Transverse colon (tissue), 4 donors: ENCODE measurements at regions not wholly inside any gene's neighbourhood (a gene's known extent, or its start where the extent isn't known, plus 50 kb on each side); places are given as distances from the start of the nearest gene placed in this dataset.

Experiments used
- DNase-seq: peaks from one replicate; pipeline ENCODE4 v3.0.0-alpha.2; 2019
- H3K27ac ChIP-seq, 4 donors: fragments of 200-600 bp; sonication (generic); 2 replicates each; pipeline ENCODE4 v1.5.1; 2016 to 2018; ENCODE audit warnings: inconsistent platforms in 4 of 4
- H3K27me3 ChIP-seq: fragments of 200-600 bp; sonication (generic); 2 replicates; pipeline ENCODE4 v1.5.1; 2017; ENCODE audit warnings: inconsistent platforms
- H3K36me3 ChIP-seq, 4 donors: fragments of 200-600 bp; sonication (generic); 2 replicates each; pipeline ENCODE4 v1.5.1; 2017 to 2019; ENCODE audit warnings: inconsistent platforms in 4 of 4
- H3K4me1 ChIP-seq, 4 donors: fragments of 200-600 bp; sonication (generic); 2 replicates each; pipeline ENCODE4 v1.5.1; 2017 to 2020; ENCODE audit warnings: inconsistent platforms in 4 of 4
- H3K4me3 ChIP-seq, 4 donors: fragments of 200-600 bp; sonication (generic); 1 replicate in 1 of 4; 2 replicates in 3 of 4; pipeline versions ENCODE4 v1.5.1 to v1.6.1; 2017 to 2019; ENCODE audit warnings: inconsistent platforms in 4 of 4
- H3K9me3 ChIP-seq, 2 donors: fragments of 200-600 bp; sonication (generic); 2 replicates each; pipeline ENCODE4 v1.5.1; 2017 to 2019; ENCODE audit warnings: inconsistent platforms in 2 of 2
- EP300 ChIP-seq: sonication (generic); formaldehyde crosslinking; IDR thresholded peaks from one replicate; pipeline ENCODE4 v1.6.1; 2017; ENCODE audit warnings: antibody characterized with exemption, low read depth
- POLR2A ChIP-seq: fragments of 450-650 bp; IDR thresholded peaks from one replicate; pipeline ENCODE4 v1.6.1; 2016; ENCODE audit warnings: antibody characterized with exemption, mild to moderate bottlenecking, moderate library complexity
- POLR2AphosphoS5 ChIP-seq, 3 donors: sonication (generic); formaldehyde crosslinking; IDR thresholded peaks; one replicate each; pipeline ENCODE4 v1.6.1; 2016; ENCODE audit warnings: antibody characterized with exemption in 3 of 3
- WGBS, 2 donors: methylation state at CpG; one replicate each; pipeline ENCODE4 v1.1.5; 2018; ENCODE audit warnings: low coverage in 1 of 2; 5-methylcytosine and 5-hydroxymethylcytosine counted together
- in situ Hi-C, 4 donors: fragments of 200-750 bp; cut with MboI; loops; one replicate each; pipeline versions ENCODE4 v1.15.0 to v1.15.1; 2017; ENCODE audit warnings: low sequenced_read_pairs in 3 of 4, low pct_ligation_motif_present in 1 of 4, low pct_unique_long_range_greater_than_20kb in 1 of 4
- intact Hi-C: fragments of 100-400 bp; cut with DNase I; formaldehyde crosslinking; loops from one replicate; pipeline ENCODE4 v1.15.1; 2023; ENCODE audit warnings: low total_unique reads
- TF ChIP-seq, protein P1 (sequence below), 5 experiments: fragments of 200-600 bp in 3 of 5; fragments of 450-650 bp in 2 of 5; sonication (generic) in 3 of 5; IDR thresholded peaks; 1 replicate in 2 of 5; 2 replicates in 3 of 5; pipeline ENCODE4 v1.5.1; 2016 to 2017; ENCODE audit warnings: antibody characterized with exemption in 5 of 5, inconsistent platforms in 3 of 5, mild to moderate bottlenecking in 2 of 5, moderate library complexity in 1 of 5

DNA sequence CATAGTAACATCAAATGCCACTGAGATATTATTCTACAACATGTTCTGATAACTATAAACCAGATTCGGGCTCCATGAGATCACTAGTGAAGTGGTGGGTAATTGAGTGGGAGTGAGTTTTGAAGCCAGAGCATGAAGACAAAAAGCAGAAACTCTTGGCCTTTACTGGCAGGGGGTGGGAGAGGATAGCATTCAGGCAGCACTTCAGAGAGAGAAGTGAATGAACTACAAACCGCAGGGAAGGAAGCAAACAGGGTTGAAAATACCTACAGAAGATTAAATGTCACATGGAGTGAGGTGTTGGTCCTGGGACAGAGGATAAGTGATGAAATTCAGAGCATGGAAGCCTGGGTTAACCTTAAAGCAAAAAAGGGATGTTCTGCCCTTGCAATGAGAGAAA, 250.0 kb downstream of the EPM2A start:
- H3K27ac ChIP-seq, result no peak overlapping the region
- H3K4me3 ChIP-seq, result no peak overlapping the region
- no peaks in the 10 kb centered on the region for H3K4me1 ChIP-seq
- TF ChIP-seq POLR2AphosphoS5 (IDR thresholded peaks at IDR 0.05), result no peak
- TF ChIP-seq EP300, result no peak
- TF ChIP-seq, protein P1, sequence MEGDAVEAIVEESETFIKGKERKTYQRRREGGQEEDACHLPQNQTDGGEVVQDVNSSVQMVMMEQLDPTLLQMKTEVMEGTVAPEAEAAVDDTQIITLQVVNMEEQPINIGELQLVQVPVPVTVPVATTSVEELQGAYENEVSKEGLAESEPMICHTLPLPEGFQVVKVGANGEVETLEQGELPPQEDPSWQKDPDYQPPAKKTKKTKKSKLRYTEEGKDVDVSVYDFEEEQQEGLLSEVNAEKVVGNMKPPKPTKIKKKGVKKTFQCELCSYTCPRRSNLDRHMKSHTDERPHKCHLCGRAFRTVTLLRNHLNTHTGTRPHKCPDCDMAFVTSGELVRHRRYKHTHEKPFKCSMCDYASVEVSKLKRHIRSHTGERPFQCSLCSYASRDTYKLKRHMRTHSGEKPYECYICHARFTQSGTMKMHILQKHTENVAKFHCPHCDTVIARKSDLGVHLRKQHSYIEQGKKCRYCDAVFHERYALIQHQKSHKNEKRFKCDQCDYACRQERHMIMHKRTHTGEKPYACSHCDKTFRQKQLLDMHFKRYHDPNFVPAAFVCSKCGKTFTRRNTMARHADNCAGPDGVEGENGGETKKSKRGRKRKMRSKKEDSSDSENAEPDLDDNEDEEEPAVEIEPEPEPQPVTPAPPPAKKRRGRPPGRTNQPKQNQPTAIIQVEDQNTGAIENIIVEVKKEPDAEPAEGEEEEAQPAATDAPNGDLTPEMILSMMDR (IDR thresholded peaks at IDR 0.05), result no peak
- H3K27me3 ChIP-seq, result no peaks in the 10 kb centered on the region
- no peaks in the 10 kb centered on the region for H3K36me3 ChIP-seq
- DNase-seq, result no peak
- intact Hi-C loops, result no loop called here
- no peaks in the 10 kb centered on the region for H3K9me3 ChIP-seq
- in situ Hi-C loops, result no loop called here
- 48 to 70% methylated on average over 2 of the region's 2 CpGs for WGBS, 2 donors

DNA sequence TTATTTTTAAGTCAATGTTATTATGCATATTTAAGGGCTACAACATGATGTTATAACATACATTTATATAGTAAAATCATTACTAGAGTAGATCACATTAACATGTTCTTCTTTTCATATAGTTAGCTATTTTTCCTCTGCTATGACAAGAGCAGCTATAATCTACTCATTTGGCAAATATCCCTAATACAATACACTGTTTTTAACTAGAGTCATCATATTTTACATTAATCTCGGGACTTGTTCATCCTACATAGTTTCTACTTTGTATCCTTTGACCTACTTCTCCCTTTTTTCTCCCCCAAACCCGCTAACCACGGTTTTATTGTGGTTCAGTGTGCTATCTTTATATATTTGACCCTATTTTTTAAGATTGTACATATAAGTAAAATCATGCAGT, 249.0 kb downstream of the EPM2A start:
- intact Hi-C loops (no loop called here), in situ Hi-C loops (no loop called here)
- no peaks in the 10 kb centered on the region for H3K9me3 ChIP-seq
- TF ChIP-seq, protein P1 (IDR thresholded peaks at IDR 0.05), result no peak
- TF ChIP-seq POLR2A, result no peak
- TF ChIP-seq EP300, result no peak
- no peak for TF ChIP-seq POLR2AphosphoS5 (IDR thresholded peaks at IDR 0.05)
- H3K27me3 ChIP-seq, result no peaks in the 10 kb centered on the region
- DNase-seq, result no peak
- no peaks in the 10 kb centered on the region for H3K4me1 ChIP-seq
- H3K4me3 ChIP-seq, result no peak overlapping the region
- 62 to 75% methylated on average over 3 of the region's 3 CpGs for WGBS, 2 donors
- no peak overlapping the region for H3K27ac ChIP-seq
- H3K36me3 ChIP-seq, result no peaks in the 10 kb centered on the region

DNA sequence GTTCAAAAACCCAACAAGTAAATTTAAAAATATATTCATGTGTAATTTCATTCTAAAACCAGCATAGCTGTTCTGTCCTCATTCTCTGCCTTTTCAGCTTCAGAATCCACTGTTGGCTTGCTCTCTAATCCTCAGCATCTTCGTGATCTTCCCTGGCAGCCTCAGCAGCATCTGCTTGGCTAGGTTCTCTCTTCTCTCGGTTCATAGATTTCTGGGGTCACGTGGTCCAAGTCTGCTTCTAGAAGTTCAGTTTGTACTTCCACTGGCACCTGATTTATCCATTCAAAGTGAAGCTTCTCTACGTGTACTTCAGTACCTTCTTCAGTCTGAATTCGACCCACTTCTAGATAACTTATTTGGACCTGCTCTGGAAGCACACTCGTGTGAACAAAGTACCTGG, 245.7 kb downstream of the EPM2A start:
- DNase-seq, result no peak
- no peaks in the 10 kb centered on the region for H3K36me3 ChIP-seq
- no peaks in the 10 kb centered on the region for H3K4me1 ChIP-seq
- TF ChIP-seq, protein P1 (IDR thresholded peaks at IDR 0.05), result no peak
- no peak for TF ChIP-seq EP300
- TF ChIP-seq POLR2AphosphoS5 (IDR thresholded peaks at IDR 0.05), result no peak
- 71% methylated on average over 5 to 6 of the region's 6 CpGs for WGBS, 2 donors
- no peak overlapping the region for H3K27ac ChIP-seq
- no peak overlapping the region for H3K4me3 ChIP-seq
- no peaks in the 10 kb centered on the region for H3K9me3 ChIP-seq
- intact Hi-C loops (no loop called here), in situ Hi-C loops (no loop called here)
- no peaks in the 10 kb centered on the region for H3K27me3 ChIP-seq

DNA sequence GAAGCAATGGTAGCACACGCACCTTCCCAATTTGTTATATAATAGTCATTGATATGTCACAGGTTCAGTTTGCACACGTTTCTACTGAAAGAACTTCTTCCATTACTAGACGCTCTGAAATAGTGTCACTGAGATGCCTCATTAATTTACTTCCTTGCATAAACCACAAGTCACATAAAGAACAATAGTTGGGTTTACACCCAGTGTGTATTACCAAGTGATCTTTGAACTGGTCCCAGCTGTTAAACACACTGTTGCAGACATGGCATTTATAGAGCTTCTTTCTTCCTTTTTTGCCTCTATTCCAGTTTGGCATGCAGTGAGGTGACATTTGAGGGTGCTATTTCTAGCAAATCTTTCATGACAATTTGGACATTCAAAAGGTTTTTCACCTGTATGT, 245.3 kb downstream of the EPM2A start:
- intact Hi-C loops, result no loop called here
- Histone ChIP-seq H3K27ac (no peak overlapping the region), H3K4me3 (no peak overlapping the region), H3K4me1 (no peaks in the 10 kb centered on the region), H3K36me3 (no peaks in the 10 kb centered on the region), H3K27me3 (no peaks in the 10 kb centered on the region), H3K9me3 (peaks cover 0 to 5% of the 10 kb centered on the region in 2 donors)
- in situ Hi-C loops, result no loop called here
- TF ChIP-seq EP300, result no peak
- TF ChIP-seq, protein P1 (IDR thresholded peaks at IDR 0.05), result no peak
- no peak for TF ChIP-seq POLR2A
- no peak for TF ChIP-seq POLR2AphosphoS5 (IDR thresholded peaks at IDR 0.05)
- WGBS, 2 donors, result 43% methylated on average over 3 of the region's 3 CpGs; no CpG with 5 or more reads in 1 of the 2 donors
- DNase-seq, result no peak
